Thoracic aorta (tissue), 2 donors: ENCODE measurements at regions not wholly inside any gene's neighbourhood (a gene's known extent, or its start where the extent isn't known, plus 50 kb on each side); places are given as distances from the start of the nearest gene placed in this dataset.

Experiments used
- ATAC-seq: fragments of 150-250 bp; one replicate; pipeline ENCODE4 v1.8.0; 2017; ENCODE audit warnings: low read depth; ENCODE audit not compliant: insufficient number of reproducible peaks, low FRiP score
- DNase-seq: peaks from one replicate; pipeline ENCODE4 v3.0.0-alpha.2; 2020; ENCODE audit warnings: low spot score
- H3K27ac ChIP-seq, 2 donors: fragments of 200-600 bp; sonication (generic); 1 replicate in 1 of 2; 2 replicates in 1 of 2; pipeline ENCODE4 v1.5.1; 2016; ENCODE audit warnings: mild to moderate bottlenecking in 2 of 2, moderate library complexity in 2 of 2
- H3K27me3 ChIP-seq: fragments of 200-600 bp; sonication (generic); replicated peaks from 2 replicates; pipeline ENCODE4 v1.6.0; 2016; ENCODE audit warnings: mild to moderate bottlenecking; ENCODE audit not compliant: insufficient read depth
- H3K36me3 ChIP-seq: fragments of 200-600 bp; sonication (generic); one replicate; pipeline ENCODE4 v1.5.1; 2016
- H3K4me1 ChIP-seq, 2 donors: fragments of 200-600 bp; sonication (generic); 1 replicate in 1 of 2; 2 replicates in 1 of 2; pipeline versions ENCODE4 v1.5.1 to v1.6.0; 2016; ENCODE audit warnings: low read depth in 2 of 2, mild to moderate bottlenecking in 1 of 2; ENCODE audit not compliant: control insufficient read depth in 1 of 2
- H3K4me3 ChIP-seq: fragments of 200-600 bp; sonication (generic); 2 replicates; pipeline ENCODE4 v1.5.1; 2016; ENCODE audit warnings: mild to moderate bottlenecking
- H3K9me3 ChIP-seq: fragments of 200-600 bp; sonication (generic); 2 replicates; pipeline ENCODE4 v1.5.1; 2016
- TF ChIP-seq, protein P1 (sequence below): fragments of 200-600 bp; sonication (generic); IDR thresholded peaks from one replicate; pipeline ENCODE4 v1.5.1; 2019; ENCODE audit warnings: antibody characterized with exemption

DNA sequence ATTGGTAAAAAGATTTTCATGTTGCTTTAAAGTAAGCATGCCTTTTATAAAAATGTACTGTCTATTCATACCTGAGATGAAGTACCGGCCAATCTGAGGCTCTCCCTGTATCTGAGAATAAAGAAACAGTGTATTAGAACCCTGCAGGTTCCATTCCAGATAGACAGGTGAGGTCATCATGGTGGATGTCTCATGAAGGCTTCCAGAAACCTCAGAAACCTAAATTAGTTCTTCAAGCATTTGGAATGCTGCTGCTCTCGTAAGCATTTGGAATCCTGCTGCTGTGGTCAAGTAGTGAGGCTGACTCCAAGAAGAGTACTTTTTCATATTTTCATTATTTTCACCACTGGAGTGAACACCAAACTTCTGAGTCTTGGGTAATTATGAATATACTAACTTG, 642.3 kb downstream of the MAFB start:
- Histone ChIP-seq H3K4me1 (no peaks in the 10 kb centered on the region), H3K9me3 (no peaks in the 10 kb centered on the region), H3K4me3 (no peak overlapping the region), H3K27ac (no peak overlapping the region), H3K27me3 (no peaks in the 10 kb centered on the region), H3K36me3 (no peaks in the 10 kb centered on the region)
- ATAC-seq, result no peak
- DNase-seq, result no peak
- TF ChIP-seq, protein P1, sequence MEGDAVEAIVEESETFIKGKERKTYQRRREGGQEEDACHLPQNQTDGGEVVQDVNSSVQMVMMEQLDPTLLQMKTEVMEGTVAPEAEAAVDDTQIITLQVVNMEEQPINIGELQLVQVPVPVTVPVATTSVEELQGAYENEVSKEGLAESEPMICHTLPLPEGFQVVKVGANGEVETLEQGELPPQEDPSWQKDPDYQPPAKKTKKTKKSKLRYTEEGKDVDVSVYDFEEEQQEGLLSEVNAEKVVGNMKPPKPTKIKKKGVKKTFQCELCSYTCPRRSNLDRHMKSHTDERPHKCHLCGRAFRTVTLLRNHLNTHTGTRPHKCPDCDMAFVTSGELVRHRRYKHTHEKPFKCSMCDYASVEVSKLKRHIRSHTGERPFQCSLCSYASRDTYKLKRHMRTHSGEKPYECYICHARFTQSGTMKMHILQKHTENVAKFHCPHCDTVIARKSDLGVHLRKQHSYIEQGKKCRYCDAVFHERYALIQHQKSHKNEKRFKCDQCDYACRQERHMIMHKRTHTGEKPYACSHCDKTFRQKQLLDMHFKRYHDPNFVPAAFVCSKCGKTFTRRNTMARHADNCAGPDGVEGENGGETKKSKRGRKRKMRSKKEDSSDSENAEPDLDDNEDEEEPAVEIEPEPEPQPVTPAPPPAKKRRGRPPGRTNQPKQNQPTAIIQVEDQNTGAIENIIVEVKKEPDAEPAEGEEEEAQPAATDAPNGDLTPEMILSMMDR, result no peak

- TF ChIP-seq, protein P1, result no peak
- no peaks in the 10 kb centered on the region for H3K36me3 ChIP-seq
- no peak for DNase-seq
- H3K4me3 ChIP-seq, result no peak overlapping the region
- no peaks in the 10 kb centered on the region for H3K4me1 ChIP-seq
- no peaks in the 10 kb centered on the region for H3K27me3 ChIP-seq
- no peak for ATAC-seq
- no peaks in the 10 kb centered on the region for H3K9me3 ChIP-seq
- H3K27ac ChIP-seq, result no peak overlapping the region
Observed at GRCh38 chr20:40037511-40037910, 651.5 kb downstream of the MAFB start.

GRCh38 chr20:40029589-40029988, 659.4 kb downstream of the MAFB start:
- no peak overlapping the region for H3K4me3 ChIP-seq
- no peak overlapping the region for H3K27ac ChIP-seq
- no peaks in the 10 kb centered on the region for H3K4me1 ChIP-seq
- H3K36me3 ChIP-seq, result no peaks in the 10 kb centered on the region
- no peaks in the 10 kb centered on the region for H3K9me3 ChIP-seq
- no peaks in the 10 kb centered on the region for H3K27me3 ChIP-seq
- DNase-seq, result no peak
- no peak for ATAC-seq
- TF ChIP-seq, protein P1, result no peak

- DNase-seq, result no peak
Observed at GRCh38 chr20:40019510-40019909, 669.5 kb downstream of the MAFB start.

DNA sequence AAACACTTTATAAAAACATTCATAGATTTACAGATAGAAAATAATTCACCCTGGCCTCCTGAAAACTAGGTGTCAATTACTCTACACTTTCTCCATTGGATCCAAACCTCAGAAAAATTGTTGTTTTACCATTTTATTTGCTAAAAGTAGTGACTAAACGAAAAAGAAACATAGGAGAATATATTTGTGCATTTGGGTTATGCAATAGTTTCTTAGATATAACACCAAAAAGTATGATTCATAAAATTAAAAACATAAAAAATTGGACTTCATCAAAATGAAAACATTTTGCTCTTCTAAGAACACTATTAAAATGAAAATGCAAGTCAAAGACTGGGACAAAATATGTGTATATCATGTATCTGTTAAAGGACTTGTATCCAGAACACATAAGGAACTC, 671.3 kb downstream of the MAFB start:
- H3K27ac ChIP-seq, result no peak overlapping the region
- no peaks in the 10 kb centered on the region for H3K36me3 ChIP-seq
- TF ChIP-seq, protein P1, result no peak
- DNase-seq (no peak), ATAC-seq (no peak)
- H3K4me1 ChIP-seq, result no peaks in the 10 kb centered on the region
- H3K4me3 ChIP-seq, result no peak overlapping the region
- no peaks in the 10 kb centered on the region for H3K9me3 ChIP-seq
- no peaks in the 10 kb centered on the region for H3K27me3 ChIP-seq

More at GRCh38 chr20:40019510-40019909, 669.5 kb downstream of the MAFB start:
- no peak for ATAC-seq
- no peak overlapping the region for H3K27ac ChIP-seq
- TF ChIP-seq, protein P1, result no peak
- no peaks in the 10 kb centered on the region for H3K27me3 ChIP-seq
- no peaks in the 10 kb centered on the region for H3K4me1 ChIP-seq
- no peak overlapping the region for H3K4me3 ChIP-seq
- H3K36me3 ChIP-seq, result no peaks in the 10 kb centered on the region
- H3K9me3 ChIP-seq, result no peaks in the 10 kb centered on the region
